K562 (cell line): ENCODE measurements at regions not wholly inside any gene's neighbourhood (a gene's known extent, or its start where the extent isn't known, plus 50 kb on each side); places are given as distances from the start of the nearest gene placed in this dataset.
A peak's percentile ranks its signal among the peaks of the same experiment; 100 is the strongest.

Source experiments
- ARID3A ChIP-seq: IDR thresholded peaks from 2 replicates; pipeline ENCODE4 v1.6.1; 2012; ENCODE audit warnings: low read depth, low read length, improper control_type of control experiment, borderline replicate concordance
- ATF1 ChIP-seq, 2 experiments: fragments of 450-650 bp in 1 of 2; IDR thresholded peaks; 2 replicates each; pipeline ENCODE4 v1.6.1; 2016; ENCODE audit warnings: missing compliant biosample characterization in 1 of 2, missing genetic modification characterization in 1 of 2
- CBFA2T2 ChIP-seq: fragments of 450-650 bp; conservative IDR thresholded peaks from 2 replicates; pipeline ENCODE4 v1.6.1; 2017; ENCODE audit warnings: mild to moderate bottlenecking
- CHAMP1 ChIP-seq: fragments of 450-650 bp; IDR thresholded peaks from 2 replicates; pipeline ENCODE4 v1.6.1; 2016; ENCODE audit warnings: mild to moderate bottlenecking
- EP300 ChIP-seq: IDR thresholded peaks from 2 replicates; pipeline ENCODE4 v1.6.1; 2012; ENCODE audit warnings: low read length, improper control_type of control experiment
- HLTF ChIP-seq: fragments of 450-650 bp; IDR thresholded peaks from 2 replicates; pipeline ENCODE4 v1.6.1; 2016
- KLF1 ChIP-seq: fragments of 450-650 bp; IDR thresholded peaks from 2 replicates; pipeline ENCODE4 v1.6.1; 2016; ENCODE audit warnings: missing genetic modification characterization, missing compliant biosample characterization
- MGA ChIP-seq: fragments of 450-650 bp; IDR thresholded peaks from 2 replicates; pipeline ENCODE4 v1.6.1; 2016; ENCODE audit warnings: mild to moderate bottlenecking, moderate library complexity
- MTA2 ChIP-seq: fragments of 450-650 bp; IDR thresholded peaks from 2 replicates; pipeline ENCODE4 v1.6.1; 2016; ENCODE audit warnings: low read depth
- TFAP4 ChIP-seq: sonication (generic); formaldehyde crosslinking; IDR thresholded peaks from 2 replicates; pipeline ENCODE4 v1.8.0; 2022; ENCODE audit warnings: missing genetic modification reagents, mild to moderate bottlenecking, moderate library complexity, borderline replicate concordance
- ZEB2 ChIP-seq: fragments of 450-650 bp; IDR thresholded peaks from 2 replicates; pipeline ENCODE4 v1.6.1; 2016

GRCh38 chr6:88377976-88378568 lies 211.9 kb upstream of the CNR1 start (continued):
- TF ChIP-seq ATF1 (CRISPR knock-in tag; IDR thresholded peaks at IDR 0.05) (no peak), ATF1 (tag; IDR thresholded peaks at IDR 0.05) (peak; percentile 22; the same call in 1 of the 2 replicates), MGA (peak; percentile 25; the same call in 1 of the 2 replicates), ZEB2 (peak; percentile 42; the same call in 1 of the 2 replicates), ARID3A (0 out of 2 replicates have a peak, but pooled peaks have one; percentile 15), TFAP4 (CRISPR knock-in tag) (0 out of 2 replicates have a peak, but pooled peaks have one; percentile 15), HLTF (peak; percentile 34; the same call in 1 of the 2 replicates), KLF1 (tag) (no peak), MTA2 (peak; percentile 27; the same call in 1 of the 2 replicates), CBFA2T2 (peak; percentile 80), CHAMP1 (0 out of 2 replicates have a peak, but pooled peaks have one; percentile 12), EP300 (peak; percentile 44; the same call in 1 of the 2 replicates)
